Osteocyte (in vitro differentiated cells): ENCODE measurements at regions not wholly inside any gene's neighbourhood (a gene's known extent, or its start where the extent isn't known, plus 50 kb on each side); places are given as distances from the start of the nearest gene placed in this dataset.

ENCODE experiments used
- DNase-seq: peaks from one replicate; pipeline ENCODE4 v3.0.0; 2021; ENCODE audit warnings: mixed read lengths; ENCODE audit not compliant: unreplicated experiment; ENCODE audit errors: extremely low spot score
- H3K27ac Mint-ChIP-seq: one replicate; pipeline ENCODE4 v1.8.0; 2021; ENCODE audit warnings: mild to moderate bottlenecking, mixed read lengths; ENCODE audit not compliant: unreplicated experiment
- H3K27me3 Mint-ChIP-seq: one replicate; pipeline ENCODE4 v1.8.0; 2021; ENCODE audit warnings: mixed read lengths; ENCODE audit not compliant: unreplicated experiment
- H3K36me3 Mint-ChIP-seq: one replicate; pipeline ENCODE4 v1.8.0; 2021; ENCODE audit warnings: mixed read lengths; ENCODE audit not compliant: unreplicated experiment
- H3K4me1 Mint-ChIP-seq: one replicate; pipeline ENCODE4 v1.8.0; 2021; ENCODE audit warnings: mixed read lengths; ENCODE audit not compliant: unreplicated experiment
- H3K4me3 Mint-ChIP-seq: one replicate; pipeline ENCODE4 v1.8.0; 2021; ENCODE audit warnings: mild to moderate bottlenecking, moderate library complexity, mixed read lengths; ENCODE audit not compliant: unreplicated experiment
- H3K9me3 Mint-ChIP-seq: one replicate; pipeline ENCODE4 v1.8.0; 2021; ENCODE audit warnings: mixed read lengths; ENCODE audit not compliant: unreplicated experiment
- TF ChIP-seq, protein P1 (sequence below): fragments of 200-600 bp; sonication (generic); IDR thresholded peaks from 2 replicates; pipeline ENCODE4 v1.5.0; 2021; ENCODE audit warnings: antibody characterized with exemption, mild to moderate bottlenecking, moderate library complexity

DNA sequence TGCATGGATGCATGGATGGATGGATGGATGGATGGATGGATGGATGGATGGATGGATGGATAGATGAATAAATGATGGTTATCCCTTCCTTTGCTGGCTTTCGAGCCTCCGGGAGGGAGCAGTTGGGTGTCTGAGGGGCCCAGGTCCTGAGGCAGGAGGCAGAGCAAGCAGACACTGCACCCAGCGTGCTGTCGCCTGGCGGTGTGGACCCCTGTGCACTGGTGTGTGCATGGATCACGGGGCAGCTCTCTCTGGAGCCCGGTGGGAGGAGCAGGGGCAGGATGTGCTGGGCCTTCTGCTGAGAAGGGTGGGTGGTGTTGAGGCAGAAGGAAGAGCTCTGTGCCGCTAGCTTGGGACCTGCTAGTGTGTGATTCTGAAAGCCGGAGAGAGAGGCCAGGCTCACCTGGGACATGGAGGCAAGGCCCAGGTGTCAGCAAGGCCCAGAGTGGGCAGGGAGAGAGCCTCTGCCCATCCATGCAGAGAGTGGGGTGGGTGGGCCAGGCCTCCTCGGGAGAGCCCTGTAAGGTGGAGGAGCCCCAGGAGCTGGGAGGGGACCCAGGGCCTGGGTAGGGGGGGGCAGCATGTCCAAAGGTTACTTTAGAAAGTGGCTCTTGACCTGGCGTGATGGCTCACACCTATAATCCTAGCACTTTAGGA, 254.4 kb downstream of the BRD1 start:
- peak; percentile 75 for DNase-seq
- no peaks in the 10 kb centered on the region for H3K27me3 Mint-ChIP-seq
- H3K36me3 Mint-ChIP-seq = no peaks in the 10 kb centered on the region
- TF ChIP-seq, protein P1, sequence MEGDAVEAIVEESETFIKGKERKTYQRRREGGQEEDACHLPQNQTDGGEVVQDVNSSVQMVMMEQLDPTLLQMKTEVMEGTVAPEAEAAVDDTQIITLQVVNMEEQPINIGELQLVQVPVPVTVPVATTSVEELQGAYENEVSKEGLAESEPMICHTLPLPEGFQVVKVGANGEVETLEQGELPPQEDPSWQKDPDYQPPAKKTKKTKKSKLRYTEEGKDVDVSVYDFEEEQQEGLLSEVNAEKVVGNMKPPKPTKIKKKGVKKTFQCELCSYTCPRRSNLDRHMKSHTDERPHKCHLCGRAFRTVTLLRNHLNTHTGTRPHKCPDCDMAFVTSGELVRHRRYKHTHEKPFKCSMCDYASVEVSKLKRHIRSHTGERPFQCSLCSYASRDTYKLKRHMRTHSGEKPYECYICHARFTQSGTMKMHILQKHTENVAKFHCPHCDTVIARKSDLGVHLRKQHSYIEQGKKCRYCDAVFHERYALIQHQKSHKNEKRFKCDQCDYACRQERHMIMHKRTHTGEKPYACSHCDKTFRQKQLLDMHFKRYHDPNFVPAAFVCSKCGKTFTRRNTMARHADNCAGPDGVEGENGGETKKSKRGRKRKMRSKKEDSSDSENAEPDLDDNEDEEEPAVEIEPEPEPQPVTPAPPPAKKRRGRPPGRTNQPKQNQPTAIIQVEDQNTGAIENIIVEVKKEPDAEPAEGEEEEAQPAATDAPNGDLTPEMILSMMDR = no peak
- H3K4me1 Mint-ChIP-seq = no peaks in the 10 kb centered on the region
- no peak overlapping the region for H3K27ac Mint-ChIP-seq
- H3K4me3 Mint-ChIP-seq = no peak overlapping the region
- H3K9me3 Mint-ChIP-seq = peaks cover 3% of the 10 kb centered on the region

- TF ChIP-seq, protein P1 = no peak
- peak; percentile 63 for DNase-seq
- Mint-ChIP-seq H3K4me1 (no peaks in the 10 kb centered on the region), H3K9me3 (no peaks in the 10 kb centered on the region), H3K27me3 (no peaks in the 10 kb centered on the region), H3K36me3 (no peaks in the 10 kb centered on the region), H3K27ac (no peak overlapping the region), H3K4me3 (no peak overlapping the region)
These were observed 256.3 kb downstream of the BRD1 start for GRCh38 chr22:49571326-49571725.

DNA sequence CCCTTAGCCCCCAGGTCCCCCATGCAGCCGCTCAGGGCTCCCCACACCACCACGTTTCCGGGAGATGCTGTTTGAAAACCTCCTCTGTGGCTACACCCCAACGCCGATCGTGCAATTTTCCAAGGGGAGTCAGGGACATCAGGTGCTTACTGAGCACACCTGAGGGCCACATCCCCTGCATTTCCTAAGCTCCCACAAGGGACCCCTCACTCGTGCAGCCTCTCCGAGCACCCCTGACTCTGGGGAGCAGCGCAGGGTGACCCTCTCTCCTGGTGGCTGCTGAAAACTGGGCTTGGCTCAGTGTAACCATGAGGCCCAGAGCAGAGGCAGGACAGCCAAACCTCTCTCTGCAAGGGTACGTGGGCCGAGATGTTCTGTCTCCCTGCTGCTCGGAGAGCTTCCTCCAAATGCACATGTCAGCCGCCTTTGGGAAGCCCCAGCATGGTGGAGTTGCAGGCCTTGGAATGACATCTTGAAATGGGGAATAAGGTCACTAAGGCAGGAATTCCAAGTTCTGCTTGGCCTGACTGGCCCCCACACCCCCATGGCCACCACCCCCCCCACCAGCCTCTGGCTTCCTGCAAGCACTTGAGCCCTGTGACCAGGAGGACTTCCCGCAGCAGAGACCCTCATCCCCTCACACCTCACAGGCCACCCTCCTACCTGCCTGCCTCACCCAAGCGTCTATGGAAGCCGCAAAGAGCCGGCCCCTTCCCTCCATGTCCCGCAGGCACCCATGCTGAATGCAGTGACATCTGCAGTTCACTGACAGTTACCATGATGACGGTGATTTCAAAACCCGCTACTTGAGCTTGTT, 257.4 kb downstream of the BRD1 start:
- Mint-ChIP-seq H3K36me3 (no peaks in the 10 kb centered on the region), H3K27me3 (no peaks in the 10 kb centered on the region), H3K9me3 (no peaks in the 10 kb centered on the region), H3K4me1 (no peaks in the 10 kb centered on the region), H3K27ac (no peak overlapping the region), H3K4me3 (no peak overlapping the region)
- peak; percentile 81 for DNase-seq
- TF ChIP-seq, protein P1 = no peak

DNA sequence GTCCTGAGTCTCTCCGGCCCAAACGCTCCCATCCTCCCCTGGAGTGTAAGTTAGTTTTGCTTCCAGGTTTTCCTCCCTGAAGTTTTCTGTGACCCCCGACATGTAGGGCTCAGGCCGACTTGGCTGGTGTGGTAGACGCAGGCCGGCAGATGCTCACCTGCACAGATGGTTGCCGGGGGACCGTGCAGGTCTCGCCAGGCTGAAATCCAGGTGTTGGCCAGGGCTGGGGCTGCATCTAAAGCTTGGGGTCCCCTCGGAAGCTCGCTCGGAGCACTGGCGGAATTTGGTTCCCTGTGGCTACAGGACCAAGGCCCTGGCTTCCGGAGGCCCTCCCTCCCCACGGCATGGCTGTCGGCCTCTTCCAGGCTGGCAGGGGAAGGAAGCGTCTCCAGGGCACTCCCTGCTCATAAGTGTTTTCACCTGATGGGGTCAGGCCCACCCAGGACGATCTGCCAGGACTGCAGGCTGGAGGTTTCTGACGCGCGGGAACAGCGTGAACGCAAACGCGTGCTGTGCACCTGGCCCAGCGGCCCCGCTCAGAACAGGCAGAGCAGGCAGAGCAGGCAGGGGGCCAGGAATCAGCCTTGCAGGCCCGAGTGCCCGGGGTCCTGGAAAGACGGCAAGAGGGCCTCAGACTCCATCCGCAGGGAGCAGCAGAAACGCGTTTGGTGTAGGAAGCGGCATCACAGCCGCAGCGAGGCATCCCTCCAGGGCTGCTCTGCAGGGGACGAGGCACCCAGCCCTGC, 258.2 kb downstream of the BRD1 start:
- no peaks in the 10 kb centered on the region for H3K4me1 Mint-ChIP-seq
- TF ChIP-seq, protein P1 = no peak
- H3K4me3 Mint-ChIP-seq = no peak overlapping the region
- no peak overlapping the region for H3K27ac Mint-ChIP-seq
- H3K36me3 Mint-ChIP-seq = no peaks in the 10 kb centered on the region
- no peaks in the 10 kb centered on the region for H3K9me3 Mint-ChIP-seq
- DNase-seq = peak; percentile 84
- no peaks in the 10 kb centered on the region for H3K27me3 Mint-ChIP-seq
